Mesenchymal stem cell (in vitro differentiated cells and primary cell): ENCODE measurements at regions not wholly inside any gene's neighbourhood (a gene's known extent, or its start where the extent isn't known, plus 50 kb on each side); places are given as distances from the start of the nearest gene placed in this dataset.

Experiments
- DNase-seq: peaks from one replicate; pipeline ENCODE4 v3.0.0-alpha.2; 2013
- H2AFZ ChIP-seq: one replicate; pipeline ENCODE4 v1.6.1; 2013; ENCODE audit warnings: low read depth, mild to moderate bottlenecking, control low read depth, inconsistent platforms, low read length, moderate library complexity
- H2AK5ac ChIP-seq: 2 replicates; pipeline ENCODE4 v1.6.1; 2013; ENCODE audit warnings: low read length, moderate library complexity, mild to moderate bottlenecking, inconsistent platforms; ENCODE audit not compliant: severe bottlenecking
- H2BK120ac ChIP-seq: one replicate; pipeline ENCODE4 v1.6.1; 2013; ENCODE audit warnings: low read depth, mild to moderate bottlenecking, inconsistent platforms, low read length, moderate library complexity
- H2BK12ac ChIP-seq, 2 experiments: one replicate each; pipeline ENCODE4 v1.6.1; 2013; ENCODE audit warnings: inconsistent platforms in 2 of 2, low read length in 2 of 2, mild to moderate bottlenecking in 2 of 2, moderate library complexity in 2 of 2, control low read depth in 1 of 2
- H2BK15ac ChIP-seq: one replicate; pipeline ENCODE4 v1.6.1; 2013; ENCODE audit warnings: mild to moderate bottlenecking, low read depth, inconsistent platforms; ENCODE audit not compliant: poor library complexity, severe bottlenecking
- H2BK5ac ChIP-seq: 2 replicates; pipeline ENCODE4 v1.6.1; 2013; ENCODE audit warnings: low read depth, mild to moderate bottlenecking, low read length, control low read depth, inconsistent platforms; ENCODE audit not compliant: poor library complexity, severe bottlenecking
- H3K14ac ChIP-seq, 2 experiments: one replicate each; pipeline ENCODE4 v1.6.1; 2013; ENCODE audit warnings: inconsistent platforms in 2 of 2, low read length in 2 of 2, control low read depth in 1 of 2, mild to moderate bottlenecking in 1 of 2, moderate library complexity in 1 of 2
- H3K18ac ChIP-seq, 2 experiments: one replicate each; pipeline ENCODE4 v1.6.1; 2013; ENCODE audit warnings: inconsistent platforms in 2 of 2, low read length in 2 of 2, control low read depth in 1 of 2, low read depth in 1 of 2, mild to moderate bottlenecking in 1 of 2
- H3K23ac ChIP-seq, 2 experiments: one replicate each; pipeline ENCODE4 v1.6.1; 2013; ENCODE audit warnings: inconsistent platforms in 2 of 2, low read length in 2 of 2, mild to moderate bottlenecking in 2 of 2, moderate library complexity in 2 of 2, control low read depth in 1 of 2
- H3K27ac ChIP-seq: 2 replicates; pipeline ENCODE4 v1.5.1; 2013; ENCODE audit warnings: mild to moderate bottlenecking, moderate library complexity, low read length, control low read depth, inconsistent platforms; ENCODE audit not compliant: poor library complexity, severe bottlenecking
- H3K27me3 ChIP-seq, 2 experiments: 2 replicates each; pipeline versions ENCODE4 v1.6.1 to v1.7.0; 2013; ENCODE audit warnings: low read length in 2 of 2, mild to moderate bottlenecking in 2 of 2, moderate library complexity in 2 of 2, control low read depth in 1 of 2, inconsistent platforms in 1 of 2; ENCODE audit not compliant: control insufficient read depth in 1 of 2, insufficient read depth in 1 of 2
- H3K36me3 ChIP-seq, 2 experiments: 2 replicates each; pipeline versions ENCODE4 v1.6.1 to v1.7.0; 2013; ENCODE audit warnings: low read length in 2 of 2, control low read depth in 1 of 2, inconsistent platforms in 1 of 2, low read depth in 1 of 2, mild to moderate bottlenecking in 1 of 2; ENCODE audit not compliant: insufficient read depth in 2 of 2, control insufficient read depth in 1 of 2
- H3K4ac ChIP-seq, 2 experiments: one replicate each; pipeline ENCODE4 v1.6.1; 2013; ENCODE audit warnings: inconsistent platforms in 2 of 2, low read length in 2 of 2, mild to moderate bottlenecking in 2 of 2, moderate library complexity in 2 of 2, control low read depth in 1 of 2, low read depth in 1 of 2
- H3K4me1 ChIP-seq: 2 replicates; pipeline ENCODE4 v1.6.1; 2013; ENCODE audit warnings: low read depth, low read length, control low read depth; ENCODE audit not compliant: control insufficient read depth, insufficient read depth
- H3K4me2 ChIP-seq: 2 replicates; pipeline ENCODE4 v1.6.1; 2013; ENCODE audit warnings: low read length, mild to moderate bottlenecking, inconsistent platforms; ENCODE audit not compliant: poor library complexity, severe bottlenecking
- H3K4me3 ChIP-seq, 2 experiments: 2 replicates each; pipeline versions ENCODE4 v1.5.1 to v1.7.0; 2013; ENCODE audit warnings: low read length in 2 of 2, mild to moderate bottlenecking in 2 of 2, control low read depth in 1 of 2, low read depth in 1 of 2; ENCODE audit not compliant: insufficient read depth in 1 of 2
- H3K79me1 ChIP-seq: replicated peaks from 2 replicates; pipeline ENCODE4 v1.6.1; 2013; ENCODE audit warnings: mild to moderate bottlenecking, control low read depth, low read length, inconsistent platforms; ENCODE audit not compliant: poor library complexity, severe bottlenecking
- H3K9ac ChIP-seq: 2 replicates; pipeline ENCODE4 v1.7.0; 2013; ENCODE audit warnings: mild to moderate bottlenecking, low read length, moderate library complexity
- H3K9me3 ChIP-seq: 2 replicates; pipeline ENCODE4 v1.7.0; 2013; ENCODE audit warnings: mild to moderate bottlenecking, low read length; ENCODE audit not compliant: control insufficient read depth
- H4K8ac ChIP-seq: one replicate; pipeline ENCODE4 v1.6.1; 2013; ENCODE audit warnings: inconsistent platforms, mild to moderate bottlenecking, low read length, moderate library complexity
- H4K91ac ChIP-seq: one replicate; pipeline ENCODE4 v1.6.1; 2013; ENCODE audit warnings: mild to moderate bottlenecking, low read length, inconsistent platforms
- WGBS: methylation state at CpG from one replicate; pipeline ENCODE4 v1.1.7; 2013; ENCODE audit warnings: mixed read lengths; 5-methylcytosine and 5-hydroxymethylcytosine counted together

- H3K36me3 ChIP-seq = no peaks in the 10 kb centered on the region
These were observed 74.7 kb downstream of the SPRY4 start for GRCh38 chr5:142250119-142250518.

GRCh38 chr5:142248853-142249462, 75.9 kb downstream of the SPRY4 start:
- no peaks in the 10 kb centered on the region for H3K9me3 ChIP-seq
- H3K9ac ChIP-seq = no peak overlapping the region
- H2BK120ac ChIP-seq = no peak overlapping the region
- no peak overlapping the region for H2AK5ac ChIP-seq
- H2BK5ac ChIP-seq = no peak overlapping the region
- no peak overlapping the region for H2AFZ ChIP-seq
- H3K4me2 ChIP-seq = no peak overlapping the region
- H2BK12ac ChIP-seq = no peak overlapping the region
- no peaks in the 10 kb centered on the region for H3K36me3 ChIP-seq
- DNase-seq = no peak
- H4K91ac ChIP-seq = no peak overlapping the region
- H3K18ac ChIP-seq = no peak overlapping the region
- no peak overlapping the region for H3K14ac ChIP-seq
- H3K23ac ChIP-seq = no peak overlapping the region
- 90% methylated on average over 14 of the region's 14 CpGs for WGBS
- no peaks in the 10 kb centered on the region for H3K27me3 ChIP-seq
- H3K4me1 ChIP-seq = peaks cover 7% of the 10 kb centered on the region
- no peak overlapping the region for H4K8ac ChIP-seq
- no peak overlapping the region for H2BK15ac ChIP-seq
- no peak overlapping the region for H3K27ac ChIP-seq
- peak overlapping the region in 1 of 2 experiments; percentile 52 for H3K4ac ChIP-seq
- H3K4me3 ChIP-seq = no peak overlapping the region
- no peaks in the 10 kb centered on the region for H3K79me1 ChIP-seq

More at GRCh38 chr5:142250119-142250518, 74.7 kb downstream of the SPRY4 start:
- Histone ChIP-seq H2BK5ac (no peak overlapping the region), H2AFZ (no peak overlapping the region), H3K79me1 (no peaks in the 10 kb centered on the region), H3K23ac (no peak overlapping the region), H2BK12ac (no peak overlapping the region), H3K27me3 (no peaks in the 10 kb centered on the region), H3K18ac (no peak overlapping the region), H2BK120ac (no peak overlapping the region), H2BK15ac (no peak overlapping the region), H3K4me2 (no peak overlapping the region), H2AK5ac (no peak overlapping the region), H3K4ac (no peak overlapping the region), H3K9ac (no peak overlapping the region), H3K4me3 (no peak overlapping the region), H3K27ac (no peak overlapping the region), H3K14ac (no peak overlapping the region), H4K8ac (no peak overlapping the region), H4K91ac (no peak overlapping the region), H3K9me3 (no peaks in the 10 kb centered on the region), H3K4me1 (peaks cover 7% of the 10 kb centered on the region)
- no peak for DNase-seq

GRCh38 chr5:142246258-142246657, 78.6 kb downstream of the SPRY4 start:
- no peak for DNase-seq
- H2AK5ac ChIP-seq = no peak overlapping the region
- H2AFZ ChIP-seq = no peak overlapping the region
- H2BK120ac ChIP-seq = no peak overlapping the region
- peaks cover 7% of the 10 kb centered on the region for H3K4me1 ChIP-seq
- H4K8ac ChIP-seq = no peak overlapping the region
- no peaks in the 10 kb centered on the region for H3K79me1 ChIP-seq
- no peaks in the 10 kb centered on the region for H3K36me3 ChIP-seq
- H4K91ac ChIP-seq = no peak overlapping the region
- 82% methylated on average over 9 of the region's 9 CpGs for WGBS
- no peak overlapping the region for H3K14ac ChIP-seq
- no peak overlapping the region for H3K23ac ChIP-seq
- no peak overlapping the region for H3K18ac ChIP-seq
- H3K27ac ChIP-seq = no peak overlapping the region
- H3K4me3 ChIP-seq = no peak overlapping the region
- no peak overlapping the region for H3K4me2 ChIP-seq
- no peaks in the 10 kb centered on the region for H3K9me3 ChIP-seq
- H2BK12ac ChIP-seq = peak overlapping the region in 1 of 2 experiments; percentile 4
- no peaks in the 10 kb centered on the region for H3K27me3 ChIP-seq
- H2BK5ac ChIP-seq = no peak overlapping the region
- peak overlapping the region; percentile 54 for H3K9ac ChIP-seq
- H3K4ac ChIP-seq = no peak overlapping the region
- no peak overlapping the region for H2BK15ac ChIP-seq

- H3K4me2 ChIP-seq = no peak overlapping the region
- H3K27me3 ChIP-seq = no peaks in the 10 kb centered on the region
- H4K91ac ChIP-seq = no peak overlapping the region
- H3K36me3 ChIP-seq = no peaks in the 10 kb centered on the region
- no peak overlapping the region for H2BK120ac ChIP-seq
- no peak for DNase-seq
- H3K18ac ChIP-seq = no peak overlapping the region
- H3K4ac ChIP-seq = no peak overlapping the region
- no peak overlapping the region for H2BK12ac ChIP-seq
- no peaks in the 10 kb centered on the region for H3K79me1 ChIP-seq
- H3K9me3 ChIP-seq = no peaks in the 10 kb centered on the region
- H3K9ac ChIP-seq = peak overlapping the region; percentile 54
- no peak overlapping the region for H2AFZ ChIP-seq
- 76% methylated on average over 5 of the region's 5 CpGs for WGBS
- no peak overlapping the region for H3K14ac ChIP-seq
- H3K23ac ChIP-seq = no peak overlapping the region
- H3K27ac ChIP-seq = no peak overlapping the region
- H3K4me1 ChIP-seq = peaks cover 7% of the 10 kb centered on the region
- peak overlapping the region in 1 of 2 experiments; percentile 14 for H3K4me3 ChIP-seq
- no peak overlapping the region for H4K8ac ChIP-seq
- H2BK5ac ChIP-seq = no peak overlapping the region
- H2AK5ac ChIP-seq = no peak overlapping the region
- H2BK15ac ChIP-seq = peak overlapping the region; percentile 34
These were observed 79.0 kb downstream of the SPRY4 start for GRCh38 chr5:142245786-142246185.
